GM18868 (cell line): ENCODE measurements at regions not wholly inside any gene's neighbourhood (a gene's known extent, or its start where the extent isn't known, plus 50 kb on each side); places are given as distances from the start of the nearest gene placed in this dataset.
"Not testable (repeated sequence)": the region's sequence is repeated elsewhere in the genome, so short reads cannot be mapped to it uniquely, and the experiment has no call there.

ENCODE experiments used
- ATAC-seq: cut with Tn5 transposase; IDR thresholded peaks from one replicate; pipeline ENCODE4 v1.9.1; 2021; ENCODE audit warnings: mild to moderate bottlenecking, moderate library complexity; ENCODE audit not compliant: unreplicated experiment

DNA sequence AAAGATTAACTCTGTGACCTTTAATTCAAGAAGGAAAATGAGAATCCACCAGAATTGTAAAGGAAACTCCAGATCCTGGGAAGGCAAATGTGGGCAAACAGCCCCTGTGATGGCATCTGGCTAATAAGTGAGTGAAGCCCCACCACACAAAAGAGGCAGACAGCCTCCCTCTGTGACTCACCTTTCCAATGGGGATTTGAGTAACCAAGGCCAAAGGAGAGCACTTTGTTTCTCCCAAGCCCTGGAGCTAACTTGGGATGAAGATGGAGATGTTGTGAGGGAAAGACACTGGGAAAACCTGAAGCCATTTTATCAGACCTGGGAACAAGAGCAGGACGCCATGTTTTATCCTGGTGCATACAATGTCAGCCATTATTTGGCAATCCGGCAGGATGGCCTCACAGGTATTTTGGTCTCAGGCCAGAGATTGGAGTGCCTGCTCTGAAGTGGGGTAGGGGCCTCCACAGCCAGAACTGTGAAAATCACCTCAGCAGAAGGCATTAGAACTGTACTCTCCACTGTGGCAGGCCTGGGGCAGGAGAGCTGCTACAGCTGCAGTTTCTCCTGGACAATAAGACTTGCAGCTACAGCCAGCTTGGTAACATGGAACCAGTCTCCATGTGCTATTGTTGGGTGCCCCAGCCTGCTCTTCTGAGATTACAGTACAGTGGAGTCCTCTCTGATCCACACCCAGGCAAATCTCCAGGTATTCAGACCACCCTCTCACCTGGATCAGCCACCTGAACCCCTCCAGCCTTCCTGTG lies 96.6 kb upstream of the PCED1B start:
- ATAC-seq = no peak

DNA sequence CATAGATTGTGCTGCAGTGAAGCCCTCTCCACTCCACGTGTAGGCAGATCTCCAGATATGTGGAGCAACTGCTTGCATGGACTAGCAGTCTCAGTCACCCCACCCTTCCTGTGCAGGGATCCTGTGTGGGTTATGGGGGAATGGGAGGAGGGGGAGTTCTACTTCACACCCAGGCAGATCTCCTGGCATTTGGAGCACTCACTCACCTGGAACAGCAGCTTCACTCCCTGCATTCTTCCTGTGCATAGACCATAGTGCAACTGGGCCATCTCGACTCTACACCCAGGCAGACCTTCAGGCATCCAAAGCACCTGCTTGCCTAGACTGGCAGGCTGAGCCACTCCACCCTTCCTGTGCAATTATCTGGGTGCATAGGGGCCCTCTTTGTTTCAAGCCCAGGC lies 96.0 kb upstream of the PCED1B start:
- no peak for ATAC-seq

DNA sequence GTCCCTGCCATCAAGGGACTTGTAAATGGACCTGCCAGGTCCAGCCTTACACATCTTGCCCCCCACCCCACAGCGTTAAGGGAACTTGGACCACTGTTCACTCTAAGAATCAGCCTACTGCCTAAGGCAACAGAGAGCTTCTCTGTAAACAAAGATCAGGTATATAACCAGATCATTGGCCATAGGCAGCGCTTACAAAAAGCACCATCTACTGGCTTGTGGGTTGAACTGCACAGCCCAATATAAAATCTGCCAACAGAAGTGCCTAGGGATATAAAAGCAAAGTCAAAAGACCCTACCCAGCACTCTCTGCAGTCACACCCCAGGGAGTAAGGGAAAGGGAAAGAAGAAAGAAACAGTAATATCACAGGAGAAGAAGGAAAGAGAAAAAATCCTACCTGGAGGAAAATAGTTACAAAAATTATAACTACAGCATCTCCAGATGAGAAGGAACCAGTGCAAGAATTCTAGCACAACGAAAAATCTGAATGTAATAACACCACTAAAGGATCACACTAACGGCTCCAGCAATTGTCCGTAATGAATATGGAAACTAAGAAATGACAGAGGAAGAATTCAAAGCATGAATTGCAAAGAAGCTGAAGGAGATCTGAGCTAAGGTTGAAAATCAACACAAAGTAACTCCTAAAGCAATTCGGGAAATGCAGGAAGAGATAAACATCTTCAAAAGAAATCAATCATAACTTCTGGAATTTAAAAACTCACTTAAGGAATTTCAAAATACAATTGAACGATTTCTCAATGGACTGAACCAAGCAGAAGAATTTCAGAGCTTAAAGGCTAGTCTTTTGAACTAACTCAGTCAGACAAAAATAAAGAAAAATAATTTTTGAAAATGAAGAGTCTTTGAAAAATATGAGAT lies 95.2 kb upstream of the PCED1B start:
- peak; percentile 89 for ATAC-seq

DNA sequence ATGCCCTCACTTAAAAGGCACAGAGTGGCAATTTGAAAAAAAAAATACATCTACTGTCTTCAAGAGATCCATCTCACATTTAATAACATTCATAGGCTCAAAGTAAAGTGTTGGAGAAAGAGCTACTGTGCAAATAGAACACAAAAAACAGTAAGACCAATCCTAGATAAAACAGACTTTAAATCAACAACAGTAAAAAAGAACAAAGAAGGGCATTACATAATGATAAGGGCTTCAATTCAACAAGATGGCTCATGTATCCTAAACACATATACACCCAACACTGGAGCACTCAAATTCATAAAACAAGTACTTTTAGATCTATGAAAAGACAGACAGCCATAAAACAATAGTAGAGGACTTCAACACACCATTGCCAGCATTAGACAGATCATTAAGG lies 93.6 kb upstream of the PCED1B start:
- ATAC-seq = no peak

DNA sequence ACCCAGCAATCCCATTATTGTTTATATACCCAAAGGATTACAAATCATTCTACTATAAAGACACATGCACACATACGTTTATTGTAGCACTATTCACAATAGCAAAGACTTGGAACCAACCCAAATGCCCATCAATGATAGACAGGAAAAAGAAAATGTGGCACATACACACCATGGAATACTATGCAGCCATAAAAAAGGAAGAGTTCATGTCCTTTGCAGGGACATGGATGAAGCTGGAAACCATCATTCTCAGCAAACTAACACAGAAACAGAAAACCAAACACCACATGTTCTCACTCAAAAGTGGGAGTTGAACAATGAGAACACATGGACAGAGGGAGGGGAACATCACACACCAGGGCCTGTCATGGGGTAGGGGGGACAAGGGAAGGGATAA lies 91.3 kb upstream of the PCED1B start:
- not testable (repeated sequence) for ATAC-seq

DNA sequence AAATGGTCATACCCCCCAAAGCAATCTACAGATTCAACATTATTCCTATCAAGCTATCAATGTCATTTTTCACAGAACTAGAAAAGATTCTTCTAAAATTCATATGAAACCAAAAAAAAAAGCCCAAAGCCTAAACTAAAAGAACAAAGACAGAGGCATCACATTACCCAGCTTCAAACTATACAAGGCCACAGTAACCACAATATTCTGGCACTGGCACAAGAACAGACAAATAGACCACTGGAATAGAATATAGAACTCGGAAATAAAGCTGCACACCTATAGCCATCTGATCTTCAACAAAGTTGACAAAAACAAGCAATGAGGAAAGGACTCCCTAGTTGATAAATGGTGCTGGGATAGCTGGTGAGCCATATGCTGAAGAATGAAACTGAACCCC lies 89.2 kb upstream of the PCED1B start:
- no peak for ATAC-seq

DNA sequence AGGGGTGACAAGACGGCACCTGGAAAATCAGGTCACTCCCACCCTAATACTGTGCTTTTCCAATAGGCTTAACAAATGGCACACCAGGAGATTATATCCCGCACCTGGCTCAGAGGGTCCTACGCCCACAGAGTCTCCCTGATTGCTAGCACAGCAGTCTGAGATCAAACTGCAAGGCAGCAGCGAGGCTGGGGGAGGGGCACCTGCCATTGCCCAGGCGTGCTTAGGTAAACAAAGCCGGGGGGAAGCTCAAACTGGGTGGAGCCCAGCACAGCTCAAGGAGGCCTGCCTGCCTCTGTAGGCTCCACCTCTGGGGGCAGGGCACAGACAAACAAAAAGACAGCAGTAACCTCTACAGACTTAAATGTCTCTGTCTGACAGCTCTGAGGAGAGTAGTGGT lies 87.4 kb upstream of the PCED1B start:
- ATAC-seq = not testable (repeated sequence)

DNA sequence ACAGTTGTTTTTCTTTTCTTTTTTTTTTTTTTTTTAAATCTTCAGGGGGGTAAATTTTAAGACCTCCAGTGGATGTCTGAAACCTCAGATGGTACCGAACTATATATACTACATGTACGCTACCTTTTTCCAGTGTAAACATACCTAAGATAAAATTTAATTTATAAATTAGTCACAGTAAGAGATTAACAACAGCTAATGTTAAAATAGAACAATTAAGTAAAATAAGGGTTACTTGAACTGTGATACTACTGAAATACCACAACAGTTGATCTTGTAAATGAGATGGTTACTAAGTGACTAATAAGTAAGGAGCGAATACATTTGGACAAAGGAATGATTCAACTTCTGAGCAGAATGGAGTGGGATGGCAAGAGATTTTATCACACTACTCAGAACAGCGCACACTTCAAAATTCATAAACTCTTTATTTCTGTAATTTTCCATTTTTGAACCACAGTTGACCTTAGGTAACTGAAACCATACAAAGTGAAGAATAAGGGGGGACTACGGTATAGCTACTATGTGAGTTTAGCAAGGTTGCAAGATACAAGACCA lies 80.5 kb upstream of the PCED1B start:
- ATAC-seq = no peak

DNA sequence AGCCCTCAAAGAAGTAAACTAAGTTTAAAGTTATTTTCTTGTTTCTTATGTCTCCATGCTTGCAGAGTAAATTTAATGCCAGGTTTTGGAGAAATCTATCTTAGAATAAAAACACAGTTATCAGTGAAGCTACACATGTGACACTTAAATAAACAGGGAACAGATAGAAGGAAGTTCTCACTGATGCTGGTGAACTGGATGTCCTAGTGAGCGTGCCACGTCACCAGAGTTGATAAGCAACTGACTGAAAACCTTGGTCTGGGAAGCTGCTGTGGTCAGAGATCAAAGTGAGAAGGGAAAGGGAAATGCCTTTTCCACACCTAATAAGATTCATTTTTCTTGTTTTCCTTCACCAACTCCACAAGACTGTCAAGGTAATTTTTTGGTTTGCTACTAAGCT lies 74.8 kb upstream of the PCED1B start:
- no peak for ATAC-seq

DNA sequence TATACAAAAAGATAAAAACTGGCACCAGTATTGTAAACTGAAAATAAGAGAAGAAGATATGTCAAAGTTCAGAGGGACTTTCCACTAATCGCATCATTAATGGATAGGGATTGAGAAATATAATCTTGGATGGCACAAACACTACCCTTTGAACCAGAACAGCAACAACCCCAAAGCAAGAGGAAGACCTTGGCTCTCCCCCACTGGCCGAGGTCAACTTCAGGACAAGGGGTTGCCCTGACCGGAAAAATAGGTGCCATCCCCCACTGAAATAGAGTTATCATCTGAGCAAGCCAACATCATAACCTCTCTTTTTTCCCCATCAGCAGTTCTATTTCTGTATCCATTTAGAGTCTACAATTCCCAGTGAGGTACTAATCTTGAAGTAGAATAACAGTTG lies 72.4 kb upstream of the PCED1B start:
- no peak for ATAC-seq

DNA sequence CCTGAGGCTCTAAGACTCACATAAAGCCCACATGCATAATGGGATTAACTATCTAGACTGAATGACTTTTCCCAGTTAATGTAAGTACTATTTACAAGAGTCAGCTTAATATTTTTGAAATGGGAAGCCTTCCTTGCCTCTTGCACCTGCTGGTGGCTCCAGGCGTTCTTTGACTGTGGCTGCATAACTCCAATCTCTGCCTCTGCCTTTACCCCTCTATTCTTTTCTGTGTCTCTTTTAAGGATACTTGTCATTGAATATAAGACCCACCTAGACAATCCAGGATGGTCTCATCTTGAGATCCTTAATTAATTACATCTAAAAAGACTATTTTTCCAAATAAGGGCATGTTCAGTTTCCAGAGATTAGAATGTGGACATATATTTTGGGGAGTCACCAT lies 66.9 kb upstream of the PCED1B start:
- ATAC-seq = no peak

DNA sequence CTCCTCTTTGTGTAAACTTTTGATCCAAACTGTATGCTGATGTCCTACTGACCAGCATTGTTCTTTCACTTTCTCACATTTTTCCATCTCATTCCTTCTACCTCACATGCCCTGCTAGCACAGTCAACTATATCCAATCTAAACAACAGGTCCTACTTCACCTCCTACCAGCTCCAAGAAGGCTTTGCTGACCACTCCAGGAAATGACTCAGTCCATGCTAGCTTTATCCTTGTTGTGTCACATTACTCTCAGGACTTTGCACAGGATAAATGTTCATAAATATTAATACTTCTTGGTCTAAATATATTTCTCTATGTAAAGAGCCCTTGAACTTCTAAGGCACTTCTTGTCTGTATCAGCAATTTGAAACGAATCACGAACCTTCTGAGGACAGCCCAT lies 64.9 kb upstream of the PCED1B start:
- no peak for ATAC-seq

DNA sequence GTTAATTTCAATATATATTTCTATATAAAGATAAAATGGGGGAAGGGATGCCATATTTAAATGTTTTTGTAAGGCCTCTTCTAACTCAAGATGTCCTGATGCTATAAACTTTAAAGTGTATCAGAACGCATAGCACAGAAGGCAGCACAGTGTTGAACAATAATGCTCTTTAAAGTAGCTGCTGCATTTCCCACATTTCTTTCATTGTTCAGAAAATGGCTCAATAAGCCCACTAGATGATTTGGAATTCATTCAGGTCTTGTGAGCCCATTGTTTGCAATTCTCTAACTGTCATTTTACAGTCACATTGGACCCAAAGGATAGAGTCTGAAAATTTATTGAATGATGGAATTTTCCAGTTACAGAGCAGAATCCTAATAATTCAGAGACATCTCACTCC lies 64.0 kb upstream of the PCED1B start:
- ATAC-seq = no peak

DNA sequence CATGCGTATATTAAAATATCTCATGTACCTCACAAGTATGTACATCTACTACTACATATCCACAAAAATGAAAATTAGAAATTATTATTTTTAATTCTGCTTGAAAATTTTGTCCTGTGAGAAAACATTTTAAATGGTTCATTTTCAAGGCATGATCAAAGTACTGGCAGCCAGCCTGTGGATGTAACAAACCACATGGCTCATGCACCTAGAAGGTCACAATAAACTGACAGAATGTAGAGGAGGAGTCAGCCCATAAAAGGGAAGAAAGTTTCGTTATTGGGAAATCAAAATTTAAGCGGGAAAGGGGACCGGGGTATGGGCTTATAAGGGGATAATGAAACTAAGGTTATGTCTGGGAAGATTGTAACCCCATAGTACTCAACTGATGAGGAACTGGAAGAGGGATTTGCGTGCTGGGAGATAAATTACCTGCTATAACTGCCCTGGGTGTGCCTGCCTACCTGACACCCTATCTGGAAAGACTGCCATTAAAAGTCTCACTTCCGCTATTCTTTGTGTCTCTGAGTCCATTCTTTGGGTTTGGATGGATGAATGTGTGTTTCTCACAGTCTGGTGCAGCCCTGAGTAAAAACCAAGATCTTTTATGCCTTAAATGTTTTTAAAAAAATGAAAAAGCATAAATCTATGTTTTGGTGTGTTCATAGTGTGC lies 62.2 kb upstream of the PCED1B start:
- no peak for ATAC-seq

DNA sequence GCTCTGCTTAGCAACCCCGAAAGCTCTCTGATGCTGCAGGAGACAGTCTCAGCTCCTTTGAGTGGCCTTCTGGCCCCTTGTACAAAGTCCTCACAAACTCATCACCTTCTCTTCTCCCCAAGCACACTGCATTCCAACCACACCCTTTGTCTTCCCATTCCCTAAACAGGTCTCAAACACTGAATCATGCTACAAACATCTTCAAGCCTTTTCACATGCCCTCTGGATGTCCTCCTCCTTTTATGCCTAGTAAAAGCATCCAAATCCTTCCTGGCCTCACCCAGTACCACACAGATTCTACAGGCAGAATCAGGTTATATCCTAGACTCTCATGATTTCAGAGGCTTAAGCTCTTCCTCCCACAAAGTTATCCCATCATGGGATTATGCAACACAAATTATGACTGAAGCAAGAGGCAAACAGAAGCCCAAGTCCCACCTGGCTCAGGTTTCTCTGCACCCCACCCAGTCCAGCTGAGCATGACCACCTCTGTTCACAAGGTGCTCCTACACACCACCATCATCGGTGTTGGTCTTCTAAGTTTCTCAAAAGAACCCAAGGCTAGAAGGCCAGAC lies 61.4 kb upstream of the PCED1B start:
- ATAC-seq = no peak

DNA sequence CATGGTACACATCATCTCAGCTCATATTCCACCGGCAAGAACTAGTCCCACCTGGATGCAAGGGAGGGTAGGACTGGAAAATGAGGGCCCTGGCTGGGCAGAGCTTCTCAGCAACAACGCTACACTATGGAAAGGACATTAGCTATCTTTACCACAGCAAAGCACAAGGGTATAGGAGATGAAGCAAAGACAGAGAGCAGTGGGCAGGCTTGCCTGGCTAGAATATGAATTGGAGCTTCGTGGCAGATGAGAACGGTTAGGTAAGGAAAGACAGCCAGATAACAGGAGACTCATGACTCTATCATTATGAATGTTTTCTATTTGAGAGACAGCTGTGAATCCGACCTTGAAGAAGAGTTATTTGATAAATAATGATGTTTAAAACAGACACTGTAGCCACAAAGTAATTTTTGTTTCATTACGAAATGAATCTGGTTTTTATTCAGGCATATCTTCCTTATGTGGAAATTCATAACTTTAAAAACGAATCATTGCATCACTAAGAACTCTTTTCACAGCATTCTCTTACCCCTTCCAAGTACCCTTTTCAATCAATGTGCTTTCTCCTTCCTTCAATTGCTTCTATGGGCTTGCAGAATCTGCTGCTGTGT lies 59.1 kb upstream of the PCED1B start:
- ATAC-seq = no peak

DNA sequence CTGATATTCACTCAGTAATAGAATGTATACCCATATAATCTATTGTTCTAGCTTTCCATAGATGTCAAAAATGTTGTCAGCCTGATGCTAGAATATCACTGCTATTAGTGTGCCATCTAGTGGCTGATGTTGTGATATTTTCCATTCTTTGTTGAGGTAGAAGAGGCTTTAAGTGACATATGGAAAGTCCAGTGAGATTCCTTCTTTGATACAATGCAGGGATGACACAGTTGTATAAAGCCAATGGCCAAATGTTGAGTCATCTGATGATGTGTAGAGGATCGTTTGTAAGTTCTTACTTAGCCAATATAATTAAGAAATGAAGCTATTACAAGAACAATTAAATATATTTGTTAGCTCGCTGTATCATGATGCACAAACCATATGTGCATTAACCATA lies 58.1 kb upstream of the PCED1B start:
- ATAC-seq = peak; percentile 61

DNA sequence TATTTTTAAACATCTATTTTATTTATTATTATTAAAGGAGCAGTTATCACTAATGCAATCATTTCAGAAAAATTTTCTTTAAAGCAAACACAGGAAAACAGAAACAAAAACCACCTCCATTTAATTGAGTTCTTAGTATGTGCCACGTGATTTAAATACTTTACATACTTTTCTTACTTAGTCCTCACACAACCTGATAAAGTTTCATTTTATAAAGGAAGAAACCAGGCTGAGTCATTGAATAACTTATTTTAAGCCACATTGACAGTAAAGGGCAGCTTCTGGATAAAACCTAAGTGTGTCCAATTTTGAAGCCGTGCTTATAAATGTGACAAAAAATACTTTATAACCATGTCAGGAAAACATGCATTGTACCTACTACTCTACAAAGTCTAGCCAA lies 57.1 kb upstream of the PCED1B start:
- no peak for ATAC-seq

DNA sequence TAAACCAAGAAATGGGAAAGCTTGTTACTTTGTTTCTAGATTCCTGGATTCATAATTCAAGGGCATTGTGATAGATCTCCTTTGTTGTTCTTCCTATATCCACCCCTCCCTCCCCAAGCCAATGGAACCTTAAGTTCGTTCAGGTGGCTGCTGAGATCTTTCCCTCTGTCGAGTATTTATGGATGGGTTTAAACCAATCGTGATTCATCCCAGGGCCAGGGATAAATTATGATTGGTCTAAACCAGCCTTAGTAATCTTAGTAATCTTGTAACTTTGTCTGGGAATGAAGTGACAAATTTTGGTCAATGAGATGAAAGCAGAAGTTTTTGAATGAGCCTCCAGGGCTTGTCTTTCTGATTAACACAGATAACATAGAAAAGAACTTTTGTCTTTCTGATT lies 56.1 kb upstream of the PCED1B start:
- no peak for ATAC-seq

DNA sequence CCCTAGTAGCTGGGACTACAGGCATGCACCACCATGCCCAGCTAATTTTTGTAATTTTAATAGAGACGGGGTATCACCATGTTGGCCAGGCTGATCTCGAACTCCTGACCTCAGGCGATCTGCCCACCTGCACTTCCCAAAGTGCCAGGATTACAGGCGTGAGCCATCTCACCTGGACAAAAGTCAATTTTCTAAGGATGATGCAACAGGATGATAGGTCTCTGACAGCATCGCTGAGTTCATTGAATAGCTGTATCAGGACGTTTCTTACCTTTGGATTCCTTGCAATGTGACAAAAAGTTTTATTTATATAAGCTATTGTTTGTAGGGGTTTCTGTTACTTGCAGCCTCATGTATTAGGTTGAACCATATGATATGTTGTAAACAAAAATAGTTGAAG lies 55.5 kb upstream of the PCED1B start:
- ATAC-seq = no peak

DNA sequence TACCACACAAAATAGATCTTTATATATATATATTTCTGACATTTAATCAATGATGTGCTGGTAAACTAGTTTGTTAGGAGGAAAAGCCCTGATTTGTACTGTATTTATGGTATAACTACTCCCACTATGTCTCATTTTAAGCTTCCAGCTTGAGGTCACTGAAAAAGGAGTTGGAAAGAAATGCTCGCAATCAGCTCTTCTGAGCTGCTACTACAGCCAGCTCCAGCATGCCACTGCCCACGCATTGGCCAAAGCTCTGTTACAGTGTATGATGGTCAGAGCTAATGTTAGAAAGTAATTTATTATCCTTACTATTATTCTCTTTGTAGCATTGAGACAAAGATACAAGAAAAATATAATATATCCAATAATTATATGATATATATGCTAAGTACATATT lies 55.0 kb upstream of the PCED1B start:
- ATAC-seq = no peak
